ENCODE measurements at regions not wholly inside any gene's neighbourhood (a gene's known extent, or its start where the extent isn't known, plus 50 kb on each side); places are given as distances from the start of the nearest gene placed in this dataset.

- DNase-seq, result no peak
These were observed 104.0 kb downstream of the CYRIA start for GRCh38 chr2:16561676-16562075.

- DNase-seq, result no peak
These were observed 104.4 kb downstream of the CYRIA start for GRCh38 chr2:16561251-16561650.

- no peak for DNase-seq
These were observed 106.2 kb downstream of the CYRIA start for GRCh38 chr2:16559278-16560067.

GRCh38 chr2:16554060-16554583, 111.5 kb downstream of the CYRIA start:
- no peak for DNase-seq

GRCh38 chr2:16553226-16553625, 112.4 kb downstream of the CYRIA start:
- peak; percentile 21 for DNase-seq

GRCh38 chr2:16552202-16552601, 113.4 kb downstream of the CYRIA start:
- DNase-seq, result no peak

- no peak for DNase-seq
These were observed 117.6 kb downstream of the CYRIA start for GRCh38 chr2:16548036-16548435.

GRCh38 chr2:16546128-16546754, 119.4 kb downstream of the CYRIA start:
- DNase-seq, result peak; percentile 39

- DNase-seq, result no peak
These were observed 126.9 kb downstream of the CYRIA start for GRCh38 chr2:16538707-16539106.

- DNase-seq, result peak; percentile 68
These were observed 128.3 kb downstream of the CYRIA start for GRCh38 chr2:16537347-16537746.

GRCh38 chr2:16526193-16526592, 139.4 kb downstream of the CYRIA start:
- no peak for DNase-seq

- DNase-seq, result peak; percentile 6
These were observed 140.3 kb downstream of the CYRIA start for GRCh38 chr2:16525265-16525887.

GRCh38 chr2:16523711-16524110, 141.9 kb downstream of the CYRIA start:
- DNase-seq, result no peak

- peak; percentile 79 for DNase-seq
These were observed 143.4 kb downstream of the CYRIA start for GRCh38 chr2:16522031-16522831.

- DNase-seq, result no peak
These were observed 144.7 kb downstream of the CYRIA start for GRCh38 chr2:16520891-16521290.

GRCh38 chr2:16515696-16516095, 149.9 kb downstream of the CYRIA start:
- no peak for DNase-seq

GRCh38 chr2:16513626-16514025, 152.0 kb downstream of the CYRIA start:
- DNase-seq, result no peak

GRCh38 chr2:16511041-16511440, 154.6 kb downstream of the CYRIA start:
- DNase-seq, result no peak

GRCh38 chr2:16509042-16509441, 156.6 kb downstream of the CYRIA start:
- DNase-seq, result no peak

GRCh38 chr2:16508490-16508851, 157.2 kb downstream of the CYRIA start:
- no peak for DNase-seq

- peak; percentile 2 for DNase-seq
These were observed 157.8 kb downstream of the CYRIA start for GRCh38 chr2:16507655-16508489.

- DNase-seq, result no peak
These were observed 159.3 kb downstream of the CYRIA start for GRCh38 chr2:16506366-16506765.
